ENCODE measurements at regions not wholly inside any gene's neighbourhood (a gene's known extent, or its start where the extent isn't known, plus 50 kb on each side); places are given as distances from the start of the nearest gene placed in this dataset.

DNA sequence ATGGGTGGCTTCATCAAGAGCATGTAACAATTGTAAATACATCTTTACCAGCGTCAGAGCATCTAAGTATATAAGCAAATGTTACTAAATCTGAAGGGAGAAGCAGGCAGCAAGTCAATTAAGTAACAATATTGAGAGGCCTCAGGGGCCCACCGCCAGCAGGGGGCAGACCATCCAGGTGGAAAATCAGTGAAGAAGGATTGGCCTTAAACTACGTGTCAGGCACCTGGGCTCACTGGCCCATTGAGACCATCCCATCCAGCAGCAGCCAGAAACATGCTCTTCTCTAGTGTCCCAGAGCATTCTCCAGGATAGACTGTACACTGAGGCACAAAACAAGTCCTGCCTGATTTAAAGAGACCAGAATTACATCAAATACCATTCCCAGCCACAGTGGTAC is 96.2 kb upstream of the SNTG2 start:
- DNase-seq (ENCODE audit: low read depth): no peak
- ChIA-PET POLR2A (no interaction called here), CTCF (interaction anchor here (1.0 kb wide), 1 partner anchor 692 kb away, joined by 3 read pairs; no protein-coding TSS in a partner anchor)
- TF ChIP-seq, protein P1, sequence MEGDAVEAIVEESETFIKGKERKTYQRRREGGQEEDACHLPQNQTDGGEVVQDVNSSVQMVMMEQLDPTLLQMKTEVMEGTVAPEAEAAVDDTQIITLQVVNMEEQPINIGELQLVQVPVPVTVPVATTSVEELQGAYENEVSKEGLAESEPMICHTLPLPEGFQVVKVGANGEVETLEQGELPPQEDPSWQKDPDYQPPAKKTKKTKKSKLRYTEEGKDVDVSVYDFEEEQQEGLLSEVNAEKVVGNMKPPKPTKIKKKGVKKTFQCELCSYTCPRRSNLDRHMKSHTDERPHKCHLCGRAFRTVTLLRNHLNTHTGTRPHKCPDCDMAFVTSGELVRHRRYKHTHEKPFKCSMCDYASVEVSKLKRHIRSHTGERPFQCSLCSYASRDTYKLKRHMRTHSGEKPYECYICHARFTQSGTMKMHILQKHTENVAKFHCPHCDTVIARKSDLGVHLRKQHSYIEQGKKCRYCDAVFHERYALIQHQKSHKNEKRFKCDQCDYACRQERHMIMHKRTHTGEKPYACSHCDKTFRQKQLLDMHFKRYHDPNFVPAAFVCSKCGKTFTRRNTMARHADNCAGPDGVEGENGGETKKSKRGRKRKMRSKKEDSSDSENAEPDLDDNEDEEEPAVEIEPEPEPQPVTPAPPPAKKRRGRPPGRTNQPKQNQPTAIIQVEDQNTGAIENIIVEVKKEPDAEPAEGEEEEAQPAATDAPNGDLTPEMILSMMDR (IDR thresholded peaks at IDR 0.05; ENCODE audit: insufficient read depth, low read depth, low read length): peak; percentile 66
- no peaks in the 10 kb centered on the region for H3K36me3 ChIP-seq (ENCODE audit: control insufficient read depth, insufficient read depth, low read length)
- no peak overlapping the region for H3K4me3 ChIP-seq (ENCODE audit: low read depth, low read length)
- no peaks in the 10 kb centered on the region for H3K27me3 ChIP-seq (ENCODE audit: control insufficient read depth, insufficient read depth, low read length)

DNA sequence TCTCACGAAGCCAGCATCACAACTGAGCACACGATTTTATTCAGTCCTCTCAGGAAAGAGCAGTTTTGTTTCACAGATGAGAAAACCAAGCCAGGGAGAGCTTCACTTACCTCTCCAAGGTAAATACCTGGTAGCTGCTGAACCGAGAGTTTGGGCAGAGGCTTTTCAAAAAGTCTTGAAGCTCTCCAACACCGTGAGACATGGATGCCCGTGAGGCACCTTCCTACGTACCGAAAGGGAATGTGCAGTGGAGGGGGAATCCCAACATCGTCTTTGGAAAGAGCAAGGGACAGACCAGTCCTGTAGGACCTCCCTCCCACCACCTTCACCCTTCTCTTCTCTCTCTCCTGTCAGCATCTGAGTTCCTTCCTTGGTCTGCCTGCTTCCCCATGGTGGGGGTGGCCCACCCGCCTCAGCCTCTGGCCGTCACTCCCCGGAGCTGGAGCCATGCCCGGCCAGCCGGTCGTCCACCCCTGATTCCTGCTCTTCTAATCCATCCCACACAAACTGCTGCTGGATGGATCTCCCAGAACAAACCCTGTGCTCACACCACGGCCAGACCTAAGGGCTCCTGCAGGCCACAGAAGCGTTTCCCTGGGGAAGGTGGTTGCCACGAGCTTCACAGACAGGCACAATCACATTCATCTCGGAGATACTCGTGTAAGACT is 97.3 kb upstream of the SNTG2 start:
- no peaks in the 10 kb centered on the region for H3K36me3 ChIP-seq (ENCODE audit: control insufficient read depth, insufficient read depth, low read length)
- no peak overlapping the region for H3K4me3 ChIP-seq (ENCODE audit: low read depth, low read length)
- CTCF ChIA-PET: interaction anchor here (0.7 to 1.1 kb wide), 3 partner anchors 16 to 694 kb away, joined by 3 read pairs; no protein-coding TSS in a partner anchor
- TF ChIP-seq, protein P1 (IDR thresholded peaks at IDR 0.05; ENCODE audit: insufficient read depth, low read depth, low read length): no peak
- POLR2A ChIA-PET: no interaction called here
- H3K27me3 ChIP-seq (ENCODE audit: control insufficient read depth, insufficient read depth, low read length): no peaks in the 10 kb centered on the region
- DNase-seq (ENCODE audit: low read depth): no peak

DNA sequence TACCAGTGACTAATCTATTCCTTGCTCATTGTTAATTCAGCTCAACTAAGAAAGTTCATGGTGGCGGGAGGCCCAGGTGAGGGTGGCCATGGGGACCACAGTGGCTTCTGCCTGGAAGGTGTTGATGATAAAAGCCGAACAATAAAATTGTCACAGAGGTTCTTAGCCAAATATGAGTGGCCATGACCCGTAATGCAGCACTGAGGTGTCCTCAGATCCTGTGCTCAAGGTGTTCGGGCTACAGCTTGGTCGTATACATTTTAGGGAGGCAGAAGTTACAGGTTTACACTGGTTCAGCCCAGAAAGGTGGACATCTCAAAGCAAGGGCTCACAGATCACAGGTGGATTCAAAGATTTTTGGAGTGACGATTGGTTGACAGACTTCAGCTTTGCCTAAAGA is 98.5 kb upstream of the SNTG2 start:
- DNase-seq (ENCODE audit: low read depth): no peak
- TF ChIP-seq, protein P1 (IDR thresholded peaks at IDR 0.05; ENCODE audit: insufficient read depth, low read depth, low read length): no peak
- H3K4me3 ChIP-seq (ENCODE audit: low read depth, low read length): no peak overlapping the region
- H3K27me3 ChIP-seq (ENCODE audit: control insufficient read depth, insufficient read depth, low read length): no peaks in the 10 kb centered on the region
- ChIA-PET CTCF (interaction anchor here (0.7 kb wide), 1 partner anchor 32 kb away, joined by 3 read pairs; no protein-coding TSS in a partner anchor), POLR2A (no interaction called here)
- no peaks in the 10 kb centered on the region for H3K36me3 ChIP-seq (ENCODE audit: control insufficient read depth, insufficient read depth, low read length)

DNA sequence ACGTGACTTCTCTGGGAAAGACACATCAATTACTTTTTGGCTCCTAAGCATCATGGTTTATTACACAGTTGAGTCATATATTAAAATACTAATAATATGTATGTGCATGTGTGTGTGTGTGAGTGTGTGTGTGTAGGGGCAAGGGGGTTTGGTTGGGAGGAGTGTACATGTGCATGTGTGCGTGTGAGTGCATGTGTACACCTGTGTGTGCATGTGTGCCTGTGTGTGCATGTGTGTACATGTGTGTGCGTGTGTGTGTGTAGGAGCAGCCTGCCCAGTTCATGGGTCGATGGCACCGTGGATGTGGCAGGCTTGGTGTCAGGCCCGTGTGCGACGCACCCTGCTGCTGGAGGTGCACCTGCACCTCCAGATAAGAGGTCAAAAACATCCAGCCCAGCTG is 99.0 kb upstream of the SNTG2 start:
- TF ChIP-seq, protein P1 (IDR thresholded peaks at IDR 0.05; ENCODE audit: insufficient read depth, low read depth, low read length): no peak
- Histone ChIP-seq H3K36me3 (ENCODE audit: control insufficient read depth, insufficient read depth, low read length) (no peaks in the 10 kb centered on the region), H3K4me3 (ENCODE audit: low read depth, low read length) (no peak overlapping the region), H3K27me3 (ENCODE audit: control insufficient read depth, insufficient read depth, low read length) (no peaks in the 10 kb centered on the region)
- CTCF ChIA-PET: interaction anchor here (1.2 kb wide), 1 partner anchor 46 kb away, joined by 3 read pairs; no protein-coding TSS in a partner anchor
- DNase-seq (ENCODE audit: low read depth): no peak
- POLR2A ChIA-PET: no interaction called here

DNA sequence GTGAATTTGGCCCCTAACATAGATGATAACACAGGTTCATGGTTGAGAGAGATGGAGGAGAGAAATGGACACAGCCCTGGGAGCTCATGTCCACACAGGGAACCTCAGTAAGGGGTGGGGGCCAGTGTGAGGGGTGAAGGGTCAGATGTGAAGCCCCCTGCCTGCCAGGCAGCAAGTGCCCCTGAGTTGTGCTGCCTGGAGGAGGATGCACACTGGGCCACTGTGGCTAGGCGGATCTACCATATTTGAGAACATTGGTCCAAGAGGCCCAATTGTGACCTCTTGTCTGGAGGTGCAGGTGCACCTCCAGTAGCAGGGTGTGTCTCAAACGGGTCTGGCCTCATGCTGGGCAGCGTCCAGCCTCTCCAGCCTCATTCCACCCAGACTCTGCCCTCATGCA is 99.6 kb upstream of the SNTG2 start:
- TF ChIP-seq, protein P1 (IDR thresholded peaks at IDR 0.05; ENCODE audit: insufficient read depth, low read depth, low read length): no peak
- Histone ChIP-seq H3K36me3 (ENCODE audit: control insufficient read depth, insufficient read depth, low read length) (no peaks in the 10 kb centered on the region), H3K27me3 (ENCODE audit: control insufficient read depth, insufficient read depth, low read length) (no peaks in the 10 kb centered on the region), H3K4me3 (ENCODE audit: low read depth, low read length) (no peak overlapping the region)
- ChIA-PET POLR2A (no interaction called here), CTCF (interaction anchor here (1.2 kb wide), 1 partner anchor 47 kb away, joined by 3 read pairs; no protein-coding TSS in a partner anchor)
- no peak for DNase-seq (ENCODE audit: low read depth)

Data from BJ (cell line).